ENCODE measurements at regions not wholly inside any gene's neighbourhood (a gene's known extent, or its start where the extent isn't known, plus 50 kb on each side); places are given as distances from the start of the nearest gene placed in this dataset.

DNA sequence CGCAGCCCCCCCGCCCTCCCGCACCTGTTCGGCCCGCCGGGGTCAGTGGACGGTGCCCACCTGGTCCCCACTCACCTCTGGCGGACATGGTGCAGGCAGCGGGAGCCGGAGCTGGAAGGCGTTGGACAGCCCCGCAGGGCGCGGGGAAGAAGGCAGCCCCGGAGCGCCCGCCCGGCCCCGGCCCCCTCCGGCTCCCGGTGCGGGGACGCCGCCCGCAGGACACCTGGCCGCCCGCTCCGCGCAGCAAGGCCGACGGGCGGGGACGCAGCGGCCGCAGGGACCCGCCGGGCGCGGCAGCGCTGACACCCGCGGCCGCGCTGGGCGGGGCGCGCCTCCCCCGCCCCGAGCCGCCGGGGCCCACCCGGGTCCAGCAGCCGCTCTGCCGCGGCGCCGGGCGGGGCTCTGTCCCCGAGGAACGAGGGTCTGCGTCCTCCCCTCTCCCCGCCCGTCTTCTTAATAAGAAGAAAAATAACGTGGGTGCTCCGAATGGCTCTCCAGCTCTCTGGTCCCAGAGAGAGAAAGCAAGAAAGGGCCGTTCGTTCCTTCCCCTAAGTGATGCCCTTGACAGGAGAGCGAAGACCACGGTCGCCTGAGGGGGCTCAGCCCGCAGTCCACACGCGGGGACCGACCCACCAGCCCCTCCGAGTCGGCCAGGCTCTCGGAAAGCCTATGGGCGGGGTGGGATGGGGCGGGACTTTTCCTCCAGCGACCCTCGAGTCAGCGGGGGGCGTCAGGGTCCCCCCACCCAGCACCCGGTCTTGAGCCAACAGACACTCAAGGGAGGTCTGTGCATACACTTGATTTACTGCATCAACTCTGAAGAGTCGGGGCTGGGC is 53.4 kb upstream of the FHIP2A start:
- TF ChIP-seq CTCF (conservative IDR thresholded peaks at IDR 0.05; ENCODE audit: low read depth, low read length): no peak
- TF ChIP-seq EZH2 (IDR thresholded peaks at IDR 0.05; ENCODE audit: borderline replicate concordance, low read depth, low read length, poor library complexity, severe bottlenecking): no peak

Measured in A673 (cell line).